H9 (cell line): ENCODE measurements at regions not wholly inside any gene's neighbourhood (a gene's known extent, or its start where the extent isn't known, plus 50 kb on each side); places are given as distances from the start of the nearest gene placed in this dataset.

Experiments
- DNase-seq: peaks from one replicate; pipeline ENCODE4 v3.0.0-alpha.2; 2017
- H2AFZ ChIP-seq: one replicate; pipeline ENCODE4 v1.6.1; 2013; ENCODE audit warnings: mild to moderate bottlenecking, low read length, control low read depth, moderate library complexity
- H2AK5ac ChIP-seq: 2 replicates; pipeline ENCODE4 v1.6.1; 2013; ENCODE audit warnings: low read length, control low read depth, mixed read lengths; ENCODE audit not compliant: insufficient read length
- H2BK120ac ChIP-seq: one replicate; pipeline ENCODE4 v1.6.1; 2013; ENCODE audit warnings: low read depth, mild to moderate bottlenecking, low read length, control low read depth, inconsistent platforms; ENCODE audit not compliant: poor library complexity, severe bottlenecking
- H2BK12ac ChIP-seq: 2 replicates; pipeline ENCODE4 v1.6.1; 2013; ENCODE audit warnings: low read length, control low read depth, mixed read lengths, low read depth; ENCODE audit not compliant: insufficient read length
- H2BK15ac ChIP-seq: 2 replicates; pipeline ENCODE4 v1.6.1; 2013; ENCODE audit warnings: low read depth, low read length, control low read depth
- H2BK20ac ChIP-seq: one replicate; pipeline ENCODE4 v1.6.1; 2013; ENCODE audit warnings: low read depth, mild to moderate bottlenecking, low read length, control low read depth, inconsistent platforms; ENCODE audit not compliant: poor library complexity, severe bottlenecking
- H2BK5ac ChIP-seq: 2 replicates; pipeline ENCODE4 v1.6.1; 2013; ENCODE audit warnings: low read length, control low read depth, mixed read lengths; ENCODE audit not compliant: insufficient read length
- H3K14ac ChIP-seq: 2 replicates; pipeline ENCODE4 v1.6.1; 2013; ENCODE audit warnings: low read length, control low read depth; ENCODE audit not compliant: insufficient read depth
- H3K18ac ChIP-seq: 2 replicates; pipeline ENCODE4 v1.6.1; 2013; ENCODE audit warnings: low read depth, mild to moderate bottlenecking, mixed read lengths, low read length, control low read depth; ENCODE audit not compliant: insufficient read length
- H3K23ac ChIP-seq: 2 replicates; pipeline ENCODE4 v1.6.1; 2013; ENCODE audit warnings: low read length, control low read depth, mixed read lengths, low read depth; ENCODE audit not compliant: insufficient read length
- H3K23me2 ChIP-seq: 2 replicates; pipeline ENCODE4 v1.6.1; 2013; ENCODE audit warnings: low read depth, mild to moderate bottlenecking, mixed read lengths, low read length, control low read depth; ENCODE audit not compliant: insufficient read length, poor library complexity, severe bottlenecking
- H3K27ac ChIP-seq: 2 replicates; pipeline ENCODE4 v1.5.1; 2013; ENCODE audit warnings: low read length, control low read depth, mixed read lengths, low read depth; ENCODE audit not compliant: insufficient read length
- H3K27me3 ChIP-seq: 2 replicates; pipeline ENCODE4 v1.6.1; 2013; ENCODE audit warnings: low read length, control low read depth, inconsistent platforms; ENCODE audit not compliant: insufficient read depth
- H3K4ac ChIP-seq: 2 replicates; pipeline ENCODE4 v1.6.1; 2013; ENCODE audit warnings: low read depth, mild to moderate bottlenecking, control low read depth, inconsistent platforms, low read length, moderate library complexity
- H3K4me1 ChIP-seq: 2 replicates; pipeline ENCODE4 v1.6.1; 2013; ENCODE audit warnings: low read length, control low read depth, inconsistent platforms; ENCODE audit not compliant: insufficient read depth
- H3K4me2 ChIP-seq: 2 replicates; pipeline ENCODE4 v1.6.1; 2013; ENCODE audit warnings: low read length, control low read depth, mixed read lengths; ENCODE audit not compliant: insufficient read length, insufficient read depth
- H3K56ac ChIP-seq: 2 replicates; pipeline ENCODE4 v1.6.1; 2013; ENCODE audit warnings: low read depth, mild to moderate bottlenecking, mixed read lengths, low read length, control low read depth; ENCODE audit not compliant: insufficient read length
- H3K79me1 ChIP-seq: 2 replicates; pipeline ENCODE4 v1.6.1; 2013; ENCODE audit warnings: low read depth, mild to moderate bottlenecking, moderate library complexity, low read length, control low read depth, inconsistent platforms; ENCODE audit not compliant: insufficient read depth, poor library complexity, severe bottlenecking
- H3K79me2 ChIP-seq: 2 replicates; pipeline ENCODE4 v1.6.1; 2013; ENCODE audit warnings: low read length, control low read depth, inconsistent platforms; ENCODE audit not compliant: insufficient read depth
- H3K9ac ChIP-seq: 2 replicates; pipeline ENCODE4 v1.6.1; 2013; ENCODE audit warnings: low read length, control low read depth, mixed read lengths; ENCODE audit not compliant: insufficient read length; ENCODE audit errors: extremely low read depth
- H3K9me3 ChIP-seq: one replicate; pipeline ENCODE4 v1.6.1; 2013; ENCODE audit warnings: low read depth, low read length, inconsistent platforms; ENCODE audit not compliant: control insufficient read depth
- H3T11ph ChIP-seq: one replicate; pipeline ENCODE4 v1.6.1; 2013; ENCODE audit warnings: mild to moderate bottlenecking, low read length, control low read depth, inconsistent platforms
- H4K20me1 ChIP-seq: one replicate; pipeline ENCODE4 v1.6.1; 2013; ENCODE audit not compliant: control insufficient read depth, insufficient read length, insufficient read depth
- H4K5ac ChIP-seq: 2 replicates; pipeline ENCODE4 v1.6.1; 2013; ENCODE audit warnings: low read depth, mild to moderate bottlenecking, mixed read lengths, low read length, control low read depth; ENCODE audit not compliant: insufficient read length
- H4K8ac ChIP-seq: replicated peaks from 2 replicates; pipeline ENCODE4 v1.6.1; 2013; ENCODE audit warnings: low read length, control low read depth, mixed read lengths, low read depth; ENCODE audit not compliant: insufficient read length
- H4K91ac ChIP-seq: 2 replicates; pipeline ENCODE4 v1.6.1; 2013; ENCODE audit warnings: low read depth, mild to moderate bottlenecking, moderate library complexity, mixed read lengths, low read length, control low read depth; ENCODE audit not compliant: insufficient read length
- H3K27ac Mint-ChIP-seq, 3 experiments: 2 replicates in 2 of 3; 3 replicates in 1 of 3; pipeline ENCODE4 v1.8.0; 2020 to 2021; ENCODE audit warnings: mixed read lengths in 3 of 3, mild to moderate bottlenecking in 1 of 3, moderate library complexity in 1 of 3
- H3K27me3 Mint-ChIP-seq: 2 replicates; pipeline ENCODE4 v1.8.0; 2021; ENCODE audit warnings: low read depth, mild to moderate bottlenecking, moderate library complexity, mixed read lengths
- H3K36me3 Mint-ChIP-seq, 3 experiments: 2 replicates in 2 of 3; 3 replicates in 1 of 3; pipeline ENCODE4 v1.8.0; 2020 to 2021; ENCODE audit warnings: low read depth in 3 of 3, mixed read lengths in 3 of 3; ENCODE audit not compliant: insufficient read depth in 1 of 3
- H3K4me1 Mint-ChIP-seq, 2 experiments: 2 replicates each; pipeline ENCODE4 v1.8.0; 2020; ENCODE audit warnings: mixed read lengths in 2 of 2
- H3K4me3 Mint-ChIP-seq, 2 experiments: 2 replicates in 1 of 2; 3 replicates in 1 of 2; pipeline ENCODE4 v1.8.0; 2020 to 2021; ENCODE audit warnings: mild to moderate bottlenecking in 2 of 2, mixed read lengths in 2 of 2, moderate library complexity in 1 of 2
- H3K9me3 Mint-ChIP-seq, 2 experiments: 2 replicates in 1 of 2; 3 replicates in 1 of 2; pipeline ENCODE4 v1.8.0; 2020; ENCODE audit warnings: mild to moderate bottlenecking in 2 of 2, mixed read lengths in 2 of 2, moderate library complexity in 1 of 2
- CTCF ChIP-seq: fragments of 200-600 bp; sonication (generic); conservative IDR thresholded peaks from 3 replicates; pipeline ENCODE4 v1.8.0; 2021; ENCODE audit warnings: antibody characterized with exemption, mild to moderate bottlenecking
- WGBS: extraction: QIAGEN DNeasy Blood & Tissue Kit; methylation state at CpG from one replicate; pipeline ENCODE4 v1.1.7; 2013; ENCODE audit warnings: missing lambda C conversion rate, low lambda C conversion rate, mixed read lengths; ENCODE audit not compliant: insufficient read length; ENCODE audit errors: extremely low coverage; 5-methylcytosine and 5-hydroxymethylcytosine counted together

GRCh38 chr21:16406355-16406754 is 676.6 kb downstream of the USP25 start:
- Mint-ChIP-seq H3K27me3 (no peaks in the 10 kb centered on the region), H3K4me3 (no peak overlapping the region), H3K9me3 (peaks cover 0 to 4% of the 10 kb centered on the region in 2 experiments; a peak in 3 of 5 replicates), H3K27ac (no peak overlapping the region), H3K36me3 (no peaks in the 10 kb centered on the region), H3K4me1 (no peaks in the 10 kb centered on the region)
- Histone ChIP-seq H2BK15ac (no peak overlapping the region), H2BK120ac (no peak overlapping the region), H3K9me3 (no peaks in the 10 kb centered on the region), H4K20me1 (no peaks in the 10 kb centered on the region), H2AFZ (no peak overlapping the region), H3K18ac (no peak overlapping the region), H3K27ac (no peak overlapping the region), H3K4ac (no peak overlapping the region), H4K8ac (no peak overlapping the region), H4K5ac (no peak overlapping the region), H3K23me2 (no peaks in the 10 kb centered on the region), H2BK12ac (no peak overlapping the region), H3T11ph (no peak overlapping the region), H3K56ac (no peak overlapping the region), H3K4me2 (no peak overlapping the region), H3K79me1 (no peaks in the 10 kb centered on the region), H2BK20ac (no peak overlapping the region), H3K23ac (no peak overlapping the region), H3K27me3 (no peaks in the 10 kb centered on the region), H2BK5ac (no peak overlapping the region), H3K14ac (no peak overlapping the region), H4K91ac (no peak overlapping the region), H3K4me1 (no peaks in the 10 kb centered on the region), H3K9ac (no peak overlapping the region), H2AK5ac (no peak overlapping the region), H3K79me2 (no peaks in the 10 kb centered on the region)
- DNase-seq = no peak
- TF ChIP-seq CTCF = no peak
- WGBS = no CpG with 5 or more reads among the region's 2 CpGs
